ENCODE measurements at regions not wholly inside any gene's neighbourhood (a gene's known extent, or its start where the extent isn't known, plus 50 kb on each side); places are given as distances from the start of the nearest gene placed in this dataset.
"Not testable (repeated sequence)": the region's sequence is repeated elsewhere in the genome, so short reads cannot be mapped to it uniquely, and the experiment has no call there.

DNA sequence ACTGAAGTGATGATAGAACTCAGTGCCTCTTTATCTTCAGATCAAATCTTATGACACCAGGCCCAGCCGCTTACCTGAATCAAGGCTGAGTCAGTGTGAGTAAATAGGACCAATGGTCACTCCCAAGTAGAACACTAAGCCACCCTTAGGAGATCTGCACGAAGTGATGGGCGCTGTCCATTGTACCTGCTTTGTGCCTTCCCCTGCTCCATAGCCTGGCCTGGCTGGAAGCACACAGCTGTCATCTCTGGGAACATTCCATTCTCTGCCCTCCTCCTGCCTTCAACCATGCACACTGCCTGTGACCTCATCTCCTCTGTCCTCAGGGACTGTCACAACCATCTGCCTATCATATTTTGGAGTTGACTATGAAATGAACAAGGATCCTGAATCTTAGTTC, 279.5 kb upstream of the ASIC2 start:
- DNase-seq: no peak

DNA sequence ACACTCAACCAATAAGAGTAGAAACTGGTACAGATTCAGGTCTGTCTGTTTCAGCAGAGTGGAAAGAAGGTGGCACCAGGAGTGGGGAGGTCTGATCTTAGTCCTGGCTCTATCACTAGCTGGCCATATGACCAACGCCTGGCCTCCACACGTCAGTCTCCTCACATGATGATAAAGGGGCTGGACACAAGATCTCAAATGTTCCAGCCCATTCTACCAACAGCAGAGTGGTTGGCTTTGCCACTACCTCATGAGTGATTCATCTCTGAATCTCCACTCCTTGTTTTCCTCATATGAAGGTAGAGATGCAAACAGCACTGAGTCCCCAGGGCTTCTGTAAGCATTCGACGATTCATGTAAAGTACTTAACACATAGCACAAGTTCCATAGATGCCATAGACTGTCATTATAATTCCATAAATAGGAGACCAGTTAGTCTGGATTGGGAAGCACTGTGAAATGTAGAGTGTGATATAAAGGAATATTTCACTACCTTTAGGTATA, 281.9 kb upstream of the ASIC2 start:
- DNase-seq: no peak

DNA sequence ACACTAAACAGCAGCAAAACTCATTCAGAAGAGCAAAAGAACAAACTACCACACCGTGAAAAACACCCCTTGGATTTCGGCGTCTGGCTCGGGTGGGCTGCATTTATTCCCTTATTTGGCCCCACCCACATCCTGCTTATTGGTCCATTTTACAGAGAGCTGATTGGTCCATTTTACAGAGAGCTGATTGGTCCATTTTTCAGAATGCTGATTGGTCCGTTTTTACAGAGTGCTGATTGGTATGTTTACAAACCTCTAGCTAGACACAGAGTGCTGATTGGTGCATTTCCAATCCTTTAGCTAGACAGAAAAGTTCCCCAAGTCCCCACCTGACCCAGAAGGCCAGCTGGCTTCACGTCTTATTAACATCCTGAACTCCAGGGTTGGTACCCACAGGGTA, 286.6 kb upstream of the ASIC2 start:
- DNase-seq: not testable (repeated sequence)

DNA sequence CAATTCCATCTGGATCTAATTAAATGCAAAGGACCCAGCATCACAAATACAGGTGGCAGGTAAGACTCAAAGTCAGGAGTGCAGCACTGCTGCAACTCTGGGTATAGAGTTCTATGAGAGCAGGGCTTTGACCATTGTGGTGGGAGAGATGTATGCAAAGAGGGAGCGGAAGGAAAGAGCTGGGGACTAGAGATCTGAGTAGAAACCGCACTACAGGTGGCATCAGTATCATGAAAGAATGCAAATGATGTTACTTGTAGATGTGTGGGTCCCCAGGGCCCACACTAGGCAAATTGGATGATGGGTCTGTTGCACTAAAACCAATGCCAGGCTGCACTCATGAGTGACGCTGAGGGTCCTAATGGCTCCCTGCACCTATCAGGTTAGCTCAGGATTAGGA, 287.1 kb upstream of the ASIC2 start:
- no peak for DNase-seq

DNA sequence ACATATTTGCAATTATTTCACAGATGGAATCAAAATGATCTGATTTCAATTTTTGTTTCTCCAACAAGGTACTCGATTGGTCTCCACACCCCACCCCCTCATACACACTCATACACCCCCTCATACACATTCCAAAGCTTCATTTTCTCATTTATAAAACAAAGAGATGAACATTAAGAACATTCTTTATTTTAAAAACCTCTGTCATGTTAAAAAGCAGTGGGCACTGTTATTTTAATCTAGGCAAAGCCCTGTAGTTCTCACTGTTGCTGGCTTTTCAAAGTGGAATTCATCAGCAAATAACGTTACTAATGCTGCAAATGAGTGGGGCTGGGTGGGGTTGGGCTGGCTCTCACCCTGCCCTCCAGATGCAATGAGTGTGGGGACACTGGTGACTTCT, 289.6 kb upstream of the ASIC2 start:
- DNase-seq: no peak

DNA sequence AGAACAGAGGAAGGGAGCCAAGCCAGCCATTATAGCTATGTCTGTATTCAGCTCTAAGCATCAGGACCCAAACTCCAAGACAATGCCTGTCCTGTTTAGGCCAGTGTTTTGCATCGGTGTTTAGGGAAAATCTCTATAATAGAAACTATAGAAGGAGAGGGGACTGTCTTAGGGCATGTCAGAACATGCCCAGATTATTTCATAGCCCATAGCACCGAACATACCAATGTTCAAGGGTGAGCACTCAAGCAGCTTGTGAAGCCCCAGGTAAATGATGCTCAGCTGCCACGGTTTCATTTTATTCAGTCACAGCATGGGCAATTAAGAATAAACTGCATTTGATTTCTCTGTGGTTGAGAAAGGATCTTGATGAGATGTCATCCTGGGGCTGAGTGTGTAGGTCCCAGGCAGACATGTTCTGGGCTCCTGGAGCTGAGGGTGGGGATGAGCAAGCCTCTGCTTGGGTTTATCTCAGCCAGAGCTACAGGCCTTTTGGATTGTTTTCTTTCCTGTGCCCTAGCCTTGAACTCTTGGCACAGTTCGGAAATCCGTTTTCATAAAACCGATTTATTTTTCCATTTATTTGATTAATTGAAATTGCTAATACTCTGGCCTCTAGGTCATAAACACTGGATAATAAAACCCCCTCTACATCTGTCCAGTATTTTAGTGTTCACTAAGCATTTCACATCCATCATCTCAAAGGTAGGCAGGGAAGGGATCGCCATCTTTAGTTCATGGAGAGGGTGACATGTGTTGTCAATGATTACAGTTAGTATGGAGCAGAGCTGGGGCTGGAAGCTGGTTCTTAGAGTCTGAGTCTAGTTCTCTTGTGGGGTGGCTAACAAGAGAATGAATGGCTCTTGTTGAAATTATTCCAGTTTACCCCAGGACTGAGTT, 290.7 kb upstream of the ASIC2 start:
- DNase-seq: no peak

DNA sequence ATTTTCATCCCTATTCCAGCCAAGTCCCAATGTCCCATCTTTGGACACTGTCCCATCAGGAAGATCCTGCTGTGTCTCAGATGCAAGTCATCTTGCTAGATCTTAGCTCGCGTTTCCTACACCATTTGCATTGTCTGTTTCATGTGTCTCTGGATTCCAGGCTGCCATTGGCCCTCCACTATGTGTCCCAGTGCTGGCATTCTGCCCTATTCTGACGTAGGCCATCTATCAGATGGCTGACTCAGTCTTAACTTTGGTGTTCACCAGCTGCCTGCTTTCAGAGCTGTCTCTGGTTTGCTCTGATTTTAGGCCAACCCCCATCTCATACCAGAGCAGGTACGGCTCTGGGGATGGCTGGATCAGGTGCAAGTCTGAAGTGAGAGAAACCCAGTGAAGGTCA, 300.9 kb upstream of the ASIC2 start:
- DNase-seq: no peak

DNA sequence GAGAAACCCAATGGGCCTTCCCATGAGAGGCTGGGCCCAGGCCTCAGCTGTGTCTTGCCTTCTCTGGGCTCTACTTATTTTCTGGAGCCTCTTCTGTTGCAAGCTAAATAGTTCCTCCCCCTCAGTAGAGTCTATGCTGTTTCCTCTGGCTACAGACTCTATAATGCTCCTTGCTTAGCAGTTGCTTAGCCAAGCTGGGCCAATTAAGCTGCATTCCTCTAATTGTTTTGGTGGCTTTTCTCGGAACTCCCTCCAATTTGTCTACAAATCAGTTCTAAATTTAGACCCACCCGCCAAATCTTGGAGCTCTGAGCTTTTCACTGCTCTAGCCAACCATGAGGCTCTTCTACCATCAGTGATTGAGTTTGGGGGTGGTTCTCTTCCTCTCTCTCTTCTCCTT, 302.7 kb upstream of the ASIC2 start:
- no peak for DNase-seq

DNA sequence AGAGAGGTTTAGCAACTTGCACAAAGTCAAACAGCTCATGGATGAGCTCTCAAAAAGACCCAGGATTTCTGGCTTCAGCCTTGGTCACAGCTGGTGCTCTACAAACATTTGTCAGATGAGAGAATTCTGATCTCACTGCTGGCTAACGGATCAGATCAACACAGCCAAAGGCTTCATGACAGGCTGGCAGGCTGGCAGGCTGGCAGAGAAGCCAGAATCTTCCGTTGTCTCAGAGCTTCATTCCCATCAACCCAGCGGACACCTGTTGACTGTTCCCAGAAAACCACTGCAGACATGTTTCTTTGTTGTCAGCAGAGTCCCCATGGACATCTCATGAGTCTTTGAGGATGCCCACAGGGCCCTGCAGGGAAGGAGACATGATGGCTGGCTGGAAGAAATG, 303.8 kb upstream of the ASIC2 start:
- DNase-seq: no peak

DNA sequence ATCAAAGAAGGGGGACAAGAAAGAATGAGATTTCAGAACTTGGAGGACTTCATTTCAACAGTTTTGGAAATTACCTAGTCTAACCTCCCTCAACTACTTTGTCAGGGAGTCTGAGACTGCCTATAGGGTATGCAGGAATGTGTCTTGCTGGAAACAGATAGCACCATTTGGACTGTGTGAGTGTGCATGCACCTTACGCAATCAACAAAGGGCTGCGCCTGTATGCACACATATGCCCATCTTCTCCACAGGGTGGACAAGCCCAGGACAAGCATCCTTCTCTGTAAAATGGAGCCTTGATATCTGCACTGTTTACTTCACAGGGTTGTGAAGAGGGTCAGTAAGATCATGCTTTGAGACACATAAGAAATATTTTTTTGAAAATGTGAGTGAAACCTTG, 305.7 kb upstream of the ASIC2 start:
- no peak for DNase-seq

DNA sequence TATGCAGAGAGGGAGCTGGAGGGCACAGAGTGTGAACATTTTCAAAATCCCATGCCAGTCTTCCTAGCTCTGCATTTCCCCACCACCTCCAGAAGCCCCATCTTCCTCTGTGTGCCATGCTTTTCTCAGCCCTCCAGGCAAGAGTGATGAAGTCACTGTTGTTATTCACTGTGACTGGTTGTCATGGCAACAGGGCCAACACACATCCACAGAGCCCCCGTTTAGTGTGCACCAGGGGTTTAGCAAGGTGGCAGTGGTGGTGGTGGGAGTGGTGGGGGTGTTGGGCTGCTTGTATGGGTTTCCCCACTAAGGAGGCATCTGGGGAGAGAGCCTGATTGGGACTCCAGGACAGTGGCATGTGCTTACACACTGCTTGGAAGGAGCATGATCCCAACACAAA, 309.9 kb upstream of the ASIC2 start:
- DNase-seq: no peak

DNA sequence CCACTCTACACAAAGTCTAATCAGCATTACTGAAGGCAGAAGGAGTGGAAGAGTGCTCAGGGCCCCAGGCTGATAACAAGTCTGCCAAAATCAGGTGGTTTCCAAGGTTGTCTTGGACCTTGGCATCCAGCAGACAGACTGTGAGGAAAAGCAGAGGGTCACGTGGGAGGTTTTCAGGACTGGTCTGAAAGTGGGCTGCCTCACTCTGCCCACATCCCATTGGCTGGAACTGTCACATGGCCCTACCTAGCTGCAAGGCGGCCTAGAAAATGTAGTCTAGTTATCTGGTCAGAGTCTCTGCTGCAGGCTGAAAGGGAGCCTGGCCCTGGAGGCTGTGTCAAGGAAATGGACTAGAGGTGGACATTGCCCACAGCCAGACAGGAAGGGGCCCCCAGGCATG, 310.7 kb upstream of the ASIC2 start:
- DNase-seq: no peak

DNA sequence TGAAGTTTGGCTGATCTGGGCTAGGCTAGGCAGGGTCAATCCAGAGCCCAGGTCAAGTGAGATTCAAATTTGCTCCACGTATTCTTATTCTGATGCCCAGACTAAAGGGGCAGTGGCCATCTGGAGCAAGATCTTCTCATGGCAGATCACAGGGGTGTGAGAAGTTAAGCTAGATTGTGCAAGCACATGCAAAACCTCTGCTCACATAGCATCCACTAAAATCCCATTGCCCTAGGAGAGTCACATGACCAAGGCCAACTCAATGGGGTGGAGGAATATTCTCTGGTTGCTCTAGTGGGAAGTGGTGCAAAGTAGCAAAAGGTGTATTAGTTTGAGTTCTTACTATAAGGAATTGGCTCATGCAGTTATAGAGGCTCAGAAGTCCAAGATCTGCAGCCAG, 318.4 kb upstream of the ASIC2 start:
- no peak for DNase-seq

DNA sequence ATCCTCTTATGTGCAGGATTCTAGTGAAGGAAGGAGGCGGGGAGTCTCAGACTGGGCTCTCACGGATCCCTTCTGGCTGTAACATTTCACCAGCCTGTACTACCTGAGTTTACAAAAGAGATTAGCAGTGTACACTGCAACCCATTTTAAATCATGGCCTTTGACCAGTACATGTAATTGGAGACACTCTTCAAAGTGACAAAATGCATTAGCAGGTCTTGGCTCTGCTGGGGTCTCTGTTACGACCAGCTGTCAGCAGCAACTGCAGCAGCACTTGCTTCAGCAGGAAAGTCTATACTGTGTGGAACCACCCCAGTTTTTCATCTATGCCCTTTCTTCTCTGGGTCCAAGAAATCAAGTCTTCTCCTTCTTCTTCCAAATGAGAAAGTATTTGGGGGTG, 322.8 kb upstream of the ASIC2 start:
- no peak for DNase-seq

DNA sequence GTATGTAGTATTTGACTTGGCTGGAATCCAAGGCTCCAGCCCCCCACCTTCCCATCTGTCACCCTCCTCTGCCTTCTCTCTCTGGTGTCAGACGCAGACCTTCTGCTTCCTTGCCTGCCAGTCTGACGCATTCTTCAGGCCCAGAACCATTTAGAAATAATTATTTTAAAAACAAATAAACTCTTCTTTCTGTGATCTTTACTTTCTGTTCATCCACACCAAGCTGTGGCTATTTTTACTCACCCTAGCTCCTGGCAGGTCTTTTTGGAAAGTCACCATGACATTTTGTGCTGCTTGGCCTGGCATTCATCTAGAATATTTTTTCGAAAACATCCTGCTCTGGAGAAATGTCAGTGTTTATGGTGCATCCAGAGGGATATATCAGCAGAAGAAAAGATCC, 330.7 kb upstream of the ASIC2 start:
- no peak for DNase-seq

DNA sequence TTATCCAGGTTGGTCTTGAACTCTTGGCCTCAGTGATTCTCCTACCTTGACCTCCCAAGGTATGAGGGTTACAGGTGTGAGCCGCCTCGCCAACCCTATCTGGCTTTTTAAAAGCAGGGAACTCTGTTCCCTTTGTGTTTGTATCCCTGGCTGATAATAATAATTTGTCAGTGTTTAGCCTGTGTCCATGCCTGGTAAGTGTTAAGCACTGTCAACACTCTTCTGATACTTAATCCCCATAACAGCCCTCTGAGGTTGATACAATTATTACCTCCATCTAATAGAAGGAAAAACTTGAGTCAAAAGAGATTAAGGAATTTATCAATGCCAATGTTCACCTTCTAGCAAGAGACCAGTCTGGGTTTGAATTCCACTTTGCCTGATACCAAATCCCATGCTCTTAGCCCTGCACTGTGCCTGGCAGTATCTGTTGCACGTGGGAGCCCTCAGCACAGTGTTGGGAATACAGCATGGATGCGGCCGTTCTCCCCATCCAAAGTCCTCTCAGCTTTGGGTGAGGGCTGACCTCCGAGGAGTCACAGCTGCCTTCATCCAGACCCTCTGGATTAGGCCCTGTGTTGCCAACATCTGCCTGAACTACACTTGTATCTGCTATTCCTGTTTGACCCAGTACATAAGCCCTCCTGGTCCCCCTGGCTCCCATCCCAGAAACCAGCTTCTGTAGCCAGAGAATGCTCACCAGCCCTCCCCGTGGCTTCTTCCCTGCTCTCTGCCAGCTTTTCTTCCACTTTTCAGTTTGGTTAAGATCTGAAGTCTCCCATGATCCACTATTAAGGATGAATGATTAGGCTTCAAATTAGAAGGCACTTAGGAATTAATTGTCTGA, 335.6 kb upstream of the ASIC2 start:
- DNase-seq: no peak

DNA sequence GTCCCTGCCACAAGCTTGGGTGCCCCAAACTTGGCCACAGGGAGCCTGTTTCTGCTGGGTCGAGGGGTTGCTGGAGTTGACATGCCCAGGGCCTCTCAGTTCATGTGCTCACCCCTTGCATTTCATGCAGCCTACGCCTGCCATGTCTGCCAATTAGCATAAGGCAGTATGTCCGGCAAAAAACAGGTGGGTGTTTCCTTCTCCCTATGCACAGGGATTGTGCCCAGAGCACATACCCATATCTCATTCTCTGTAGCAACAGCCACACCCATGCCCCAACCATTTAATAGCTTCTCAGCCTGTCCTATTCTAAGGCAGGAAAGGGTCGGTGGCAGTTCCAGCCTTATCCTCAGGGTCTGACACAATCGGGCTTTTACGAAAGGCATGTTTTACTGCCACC, 340.4 kb upstream of the ASIC2 start:
- no peak for DNase-seq

DNA sequence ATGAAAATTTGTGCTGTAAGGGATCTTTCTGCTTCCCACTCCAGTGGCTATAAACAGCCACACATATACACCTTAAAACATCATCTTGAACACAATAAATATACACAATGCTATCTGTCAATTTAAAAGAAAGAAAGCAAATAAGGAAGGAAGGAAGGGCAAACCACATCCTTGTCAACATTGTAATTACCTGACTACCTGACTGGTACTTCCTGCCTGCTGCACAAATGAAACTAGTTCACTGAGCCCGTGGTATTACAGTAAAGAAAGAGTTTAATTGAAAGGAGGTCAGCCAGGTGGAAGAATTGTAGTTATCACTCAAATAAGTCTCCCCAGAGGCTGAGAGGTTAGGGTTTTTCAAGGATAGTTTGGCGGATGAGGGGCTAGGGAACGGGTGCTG, 344.4 kb upstream of the ASIC2 start:
- DNase-seq: no peak

DNA sequence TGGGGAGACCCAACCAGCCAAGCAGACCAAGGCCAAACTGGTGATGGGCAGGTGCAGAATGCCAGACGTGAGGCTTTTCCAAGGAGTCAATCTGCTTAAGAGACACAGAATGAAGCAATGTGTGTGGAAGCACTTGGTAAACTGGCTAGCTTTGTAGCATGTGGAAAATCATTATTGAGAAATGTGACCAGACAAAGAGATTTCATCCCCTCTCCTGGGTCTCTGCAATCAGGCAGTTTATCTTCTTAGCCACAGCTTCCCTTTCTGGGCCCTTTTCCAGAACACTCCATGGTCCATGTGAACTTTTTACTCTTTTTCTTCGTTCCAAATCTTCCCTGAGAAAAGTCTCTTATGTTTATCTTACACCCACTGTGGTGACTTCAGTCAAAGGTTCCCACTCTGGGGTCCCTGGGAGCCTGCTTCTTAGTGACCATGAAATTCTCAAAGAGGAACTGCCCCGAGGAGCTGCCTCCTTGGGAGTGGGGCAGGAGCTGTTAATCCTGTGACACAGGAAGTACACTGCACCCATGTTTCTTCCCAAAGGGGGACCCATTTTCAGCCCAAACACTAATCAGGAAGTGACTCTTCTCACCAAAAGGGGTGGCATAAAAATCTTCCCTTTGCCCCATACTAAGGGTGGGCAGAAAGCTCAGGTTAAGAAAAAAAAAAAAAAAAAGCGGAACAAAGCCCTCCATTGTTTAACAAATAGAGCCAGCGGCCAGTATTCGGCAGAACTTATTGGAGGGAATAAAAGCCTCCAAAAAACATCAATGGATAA, 346.2 kb upstream of the ASIC2 start:
- no peak for DNase-seq

DNA sequence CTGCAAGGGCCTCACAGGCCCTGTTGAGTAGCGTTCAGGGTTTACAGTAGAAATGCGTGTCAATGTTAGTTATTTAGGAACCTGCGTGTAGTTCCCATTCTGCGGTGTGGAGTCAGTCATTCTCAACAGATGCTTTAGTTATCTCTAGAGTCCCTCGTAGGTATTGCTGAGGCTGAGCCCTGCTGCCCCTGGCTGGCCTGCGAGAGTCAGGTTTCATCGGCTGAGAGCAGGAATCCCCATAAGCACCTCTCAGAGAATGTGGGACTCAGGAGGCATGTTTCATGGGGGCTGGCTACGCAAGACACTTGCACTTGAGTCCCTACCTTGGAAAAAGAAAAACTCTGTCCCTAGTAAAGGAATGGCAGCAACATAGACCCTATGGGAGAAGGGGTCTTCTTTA, 347.5 kb upstream of the ASIC2 start:
- DNase-seq: no peak

DNA sequence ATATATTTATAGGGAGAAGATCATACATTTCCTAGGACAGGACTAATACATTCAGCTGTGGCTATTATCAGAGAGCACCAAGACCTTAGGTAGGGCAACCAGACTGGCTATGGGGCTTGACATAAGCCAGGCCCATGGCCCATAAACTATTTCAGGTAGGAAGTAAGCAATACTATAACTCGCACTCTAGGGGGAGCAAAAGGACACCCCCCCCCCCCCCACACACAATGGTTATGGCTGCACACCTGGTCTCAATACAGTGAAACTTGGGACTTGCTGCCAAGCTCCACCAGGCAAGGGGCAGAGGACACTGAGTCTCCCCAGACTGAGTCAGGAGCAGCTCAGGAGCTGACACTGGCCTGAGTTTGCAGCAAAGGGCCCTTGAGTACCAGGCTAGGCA, 348.9 kb upstream of the ASIC2 start:
- DNase-seq: no peak

DNA sequence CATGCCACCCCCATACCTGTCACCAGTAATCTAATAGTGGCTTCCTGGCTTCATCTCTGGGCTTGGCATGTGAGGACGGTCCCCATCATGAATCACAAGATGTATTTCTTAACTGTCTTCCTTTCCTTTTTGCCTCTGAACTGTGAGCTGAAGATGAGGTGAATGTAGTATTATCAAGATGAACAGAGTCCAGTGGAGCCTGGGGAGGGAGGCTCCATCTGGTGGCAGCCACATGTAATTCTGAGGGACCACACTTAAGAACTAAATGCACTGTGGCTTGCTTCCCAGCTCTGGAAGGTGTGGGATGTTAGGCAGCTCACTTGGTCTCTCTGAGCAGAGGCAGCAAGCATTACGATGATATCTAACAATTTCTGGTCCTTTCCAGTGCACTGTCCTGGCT, 354.9 kb upstream of the ASIC2 start:
- no peak for DNase-seq

DNA sequence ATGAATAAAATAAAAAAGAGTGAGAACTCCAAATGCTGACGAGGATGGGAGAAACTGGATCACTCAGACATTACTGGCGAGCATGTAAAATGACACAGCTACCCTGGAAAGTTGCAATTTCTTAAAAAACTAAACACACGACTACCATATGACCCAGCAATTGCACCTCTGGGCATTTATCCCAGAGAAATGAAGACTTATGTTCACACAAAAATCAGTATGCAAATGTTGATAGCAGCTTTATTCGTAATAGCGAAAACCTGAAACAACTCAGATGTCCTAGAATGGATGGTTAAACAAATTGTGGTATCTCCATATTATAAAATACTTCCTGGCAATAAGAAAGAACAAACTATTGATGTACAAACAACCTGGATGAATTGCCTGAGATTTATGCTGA, 357.2 kb upstream of the ASIC2 start:
- DNase-seq: no peak
